PC-9 (cell line): ENCODE measurements at regions not wholly inside any gene's neighbourhood (a gene's known extent, or its start where the extent isn't known, plus 50 kb on each side); places are given as distances from the start of the nearest gene placed in this dataset.

Experiments used
- CTCF ChIP-seq: fragments of 200-600 bp; sonication (generic); conservative IDR thresholded peaks from 2 replicates; pipeline ENCODE4 v1.6.1; 2017; ENCODE audit warnings: mixed run types, antibody characterized with exemption, mild to moderate bottlenecking, moderate library complexity
- EZH2 ChIP-seq: fragments of 200-600 bp; sonication (generic); IDR thresholded peaks from 2 replicates; pipeline ENCODE4 v1.8.0; 2017; ENCODE audit warnings: antibody characterized with exemption, low read depth

DNA sequence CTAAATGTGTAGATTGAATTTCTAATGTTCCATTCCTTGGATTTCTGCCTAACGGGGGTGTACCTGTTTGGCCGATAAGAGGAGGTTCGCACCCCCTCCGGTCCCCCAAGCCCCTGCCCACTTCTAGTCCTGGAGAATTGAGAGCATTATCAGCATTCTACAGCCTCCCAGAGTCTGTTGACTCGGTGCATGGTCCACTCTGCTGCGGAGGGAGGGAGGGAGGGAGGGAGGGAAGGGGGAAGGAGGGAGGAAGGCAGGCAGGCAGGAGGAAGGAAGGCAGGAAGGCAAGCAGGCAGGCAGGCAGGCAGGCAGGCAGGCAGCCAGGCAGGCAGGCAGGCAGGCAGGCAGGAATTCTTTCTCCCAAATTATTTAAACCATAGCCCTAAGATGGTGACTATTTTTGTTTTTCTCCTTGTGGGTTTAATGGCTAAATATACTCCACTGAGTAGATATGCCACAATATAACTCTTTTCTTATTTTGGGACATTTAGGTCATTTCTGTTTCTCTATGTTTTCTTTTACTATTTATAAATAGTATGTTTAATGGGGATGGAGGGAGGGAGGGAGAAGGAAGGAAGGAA, 69.5 kb upstream of the CHST15 start:
- TF ChIP-seq CTCF: no peak
- TF ChIP-seq EZH2: no peak
